ENCODE measurements at regions not wholly inside any gene's neighbourhood (a gene's known extent, or its start where the extent isn't known, plus 50 kb on each side); places are given as distances from the start of the nearest gene placed in this dataset.

GRCh38 chr1:30274173-30274970 is 449.0 kb downstream of the MATN1 start:
- TF ChIP-seq GATA2 (IDR thresholded peaks at IDR 0.05; ENCODE audit: low read depth, low read length) (no peak), GATA3 (IDR thresholded peaks at IDR 0.05; ENCODE audit: low read depth, low read length) (no peak)

Measured in SH-SY5Y (cell line).